ENCODE measurements at regions not wholly inside any gene's neighbourhood (a gene's known extent, or its start where the extent isn't known, plus 50 kb on each side); places are given as distances from the start of the nearest gene placed in this dataset.
"Not testable (repeated sequence)": the region's sequence is repeated elsewhere in the genome, so short reads cannot be mapped to it uniquely, and the experiment has no call there.

- DNase-seq = no peak
Observed at GRCh38 chr22:47370448-47371262, 608.2 kb downstream of the TBC1D22A start.

GRCh38 chr22:47369431-47370015, 607.1 kb downstream of the TBC1D22A start:
- DNase-seq = no peak

GRCh38 chr22:47369020-47369419, 606.6 kb downstream of the TBC1D22A start:
- no peak for DNase-seq

- DNase-seq = no peak
Observed at GRCh38 chr22:47367993-47368945, 605.8 kb downstream of the TBC1D22A start.

- no peak for DNase-seq
Observed at GRCh38 chr22:47367107-47367690, 604.7 kb downstream of the TBC1D22A start.

- no peak for DNase-seq
Observed at GRCh38 chr22:47366026-47366767, 603.7 kb downstream of the TBC1D22A start.

GRCh38 chr22:47361247-47361646, 598.8 kb downstream of the TBC1D22A start:
- DNase-seq = no peak

GRCh38 chr22:47357493-47357892, 595.0 kb downstream of the TBC1D22A start:
- no peak for DNase-seq

- DNase-seq = no peak
Observed at GRCh38 chr22:47357086-47357485, 594.6 kb downstream of the TBC1D22A start.

GRCh38 chr22:47356511-47357011, 594.1 kb downstream of the TBC1D22A start:
- DNase-seq = no peak

GRCh38 chr22:47355776-47356510, 593.5 kb downstream of the TBC1D22A start:
- no peak for DNase-seq

- no peak for DNase-seq
Observed at GRCh38 chr22:47355388-47355725, 592.9 kb downstream of the TBC1D22A start.

- DNase-seq = no peak
Observed at GRCh38 chr22:47354668-47355387, 592.4 kb downstream of the TBC1D22A start.

- no peak for DNase-seq
Observed at GRCh38 chr22:47352920-47353700, 590.7 kb downstream of the TBC1D22A start.

- DNase-seq = no peak
Observed at GRCh38 chr22:47351836-47352579, 589.6 kb downstream of the TBC1D22A start.

- not testable (repeated sequence) for DNase-seq
Observed at GRCh38 chr22:47346287-47346686, 583.8 kb downstream of the TBC1D22A start.

- DNase-seq = no peak
Observed at GRCh38 chr22:47345025-47345424, 582.6 kb downstream of the TBC1D22A start.

- no peak for DNase-seq
Observed at GRCh38 chr22:47344414-47344813, 582.0 kb downstream of the TBC1D22A start.
